ENCODE measurements at regions not wholly inside any gene's neighbourhood (a gene's known extent, or its start where the extent isn't known, plus 50 kb on each side); places are given as distances from the start of the nearest gene placed in this dataset.
"Not testable (repeated sequence)": the region's sequence is repeated elsewhere in the genome, so short reads cannot be mapped to it uniquely, and the experiment has no call there.

DNA sequence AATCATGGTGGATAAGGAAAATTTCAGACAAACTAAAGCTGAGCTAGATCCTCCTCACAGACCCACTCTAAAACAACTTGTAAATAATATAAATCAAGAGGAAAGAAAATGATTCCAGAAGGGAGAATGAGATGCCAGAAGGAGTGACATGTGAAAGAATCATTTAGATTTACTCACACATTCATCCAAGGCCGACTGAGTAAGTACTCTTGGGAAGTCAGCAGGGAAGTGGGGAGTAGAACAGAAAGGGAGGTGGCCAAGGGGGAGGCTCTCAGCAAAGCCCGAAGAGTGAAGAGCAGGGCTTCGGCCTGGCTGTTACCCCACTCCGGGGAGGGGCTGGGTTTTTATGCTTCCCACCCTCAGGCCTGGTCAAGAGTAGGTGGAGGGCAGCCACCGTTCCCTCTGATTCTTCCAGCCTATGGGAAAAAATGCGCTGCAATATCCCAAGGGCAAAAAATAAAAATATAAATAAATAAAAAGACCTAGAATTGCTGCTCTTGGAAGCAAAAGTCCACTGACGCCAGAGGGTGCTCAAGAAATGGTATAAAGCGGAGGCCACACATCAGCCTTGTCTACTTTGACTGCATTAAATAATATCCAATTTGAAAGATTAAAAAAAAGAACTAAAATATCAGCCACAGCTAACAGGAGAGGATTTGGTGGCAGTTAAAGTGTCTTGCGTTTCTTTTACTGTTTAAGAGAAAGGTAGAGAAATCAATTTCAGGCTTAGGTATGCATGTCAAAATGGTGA, 110.2 kb upstream of the COL5A1 start:
- DNase-seq: no peak

DNA sequence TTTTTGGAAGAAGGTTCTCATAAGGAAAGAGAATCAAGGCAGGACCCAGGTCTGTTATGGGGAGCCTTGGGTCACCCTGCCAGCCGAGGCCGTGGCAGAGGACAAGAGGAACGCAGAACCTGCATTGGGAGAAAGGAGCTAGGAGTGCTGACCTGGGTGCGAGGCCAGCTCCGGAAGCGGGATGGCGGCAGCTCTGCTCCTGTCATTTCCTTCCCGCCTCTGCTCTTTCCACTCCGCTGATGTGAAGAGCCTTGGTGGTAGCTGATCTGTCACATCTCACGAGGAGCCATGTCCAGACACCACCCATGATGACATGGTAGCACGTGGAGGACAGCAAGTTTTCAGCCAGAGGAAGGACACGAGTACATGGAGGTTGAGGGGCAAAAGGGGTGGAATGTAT, 109.5 kb upstream of the COL5A1 start:
- DNase-seq: no peak

- not testable (repeated sequence) for DNase-seq
Measured at GRCh38 chr9:134532661-134533060, 108.9 kb upstream of the COL5A1 start.

GRCh38 chr9:134533850-134534588, 107.6 kb upstream of the COL5A1 start:
- no peak for DNase-seq

DNA sequence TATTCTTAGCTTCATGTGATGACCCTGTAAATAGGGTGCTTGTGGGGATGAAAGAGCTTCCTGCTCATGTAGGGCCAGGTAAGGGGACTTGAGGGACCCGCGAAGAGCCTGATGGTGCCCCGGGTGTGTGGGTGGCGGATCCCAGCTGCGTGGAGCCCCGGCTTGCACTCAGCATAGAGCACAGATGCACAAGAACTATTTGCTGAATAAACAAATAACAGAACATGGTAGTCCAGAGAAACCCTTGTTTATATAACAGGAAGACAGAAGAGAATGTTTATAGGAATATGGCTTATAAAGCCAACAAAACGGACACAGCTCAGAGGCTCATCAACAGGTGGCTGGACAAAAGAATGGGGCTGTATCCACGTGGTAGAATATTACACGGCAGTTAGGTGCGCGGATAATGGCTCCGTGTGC, 106.9 kb upstream of the COL5A1 start:
- no peak for DNase-seq

DNA sequence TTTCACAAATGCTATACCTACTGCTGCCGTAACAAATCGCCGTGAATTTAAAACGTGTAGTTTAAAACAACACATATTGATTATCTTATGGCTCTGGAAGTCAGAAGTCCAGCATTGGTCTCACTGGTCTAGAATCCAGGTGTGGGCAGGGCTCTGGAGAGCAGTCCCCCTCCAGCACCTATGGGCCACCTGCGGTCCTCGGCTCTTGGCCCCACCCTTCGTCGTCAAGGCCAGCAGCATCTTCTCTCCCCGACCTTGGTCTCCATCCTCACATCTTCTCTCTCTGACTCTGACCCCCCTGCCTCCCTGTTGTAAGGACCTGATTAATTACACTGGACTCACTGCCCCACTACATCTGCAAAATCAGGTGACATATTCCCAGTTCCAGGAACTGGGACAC, 106.4 kb upstream of the COL5A1 start:
- DNase-seq: no peak

DNA sequence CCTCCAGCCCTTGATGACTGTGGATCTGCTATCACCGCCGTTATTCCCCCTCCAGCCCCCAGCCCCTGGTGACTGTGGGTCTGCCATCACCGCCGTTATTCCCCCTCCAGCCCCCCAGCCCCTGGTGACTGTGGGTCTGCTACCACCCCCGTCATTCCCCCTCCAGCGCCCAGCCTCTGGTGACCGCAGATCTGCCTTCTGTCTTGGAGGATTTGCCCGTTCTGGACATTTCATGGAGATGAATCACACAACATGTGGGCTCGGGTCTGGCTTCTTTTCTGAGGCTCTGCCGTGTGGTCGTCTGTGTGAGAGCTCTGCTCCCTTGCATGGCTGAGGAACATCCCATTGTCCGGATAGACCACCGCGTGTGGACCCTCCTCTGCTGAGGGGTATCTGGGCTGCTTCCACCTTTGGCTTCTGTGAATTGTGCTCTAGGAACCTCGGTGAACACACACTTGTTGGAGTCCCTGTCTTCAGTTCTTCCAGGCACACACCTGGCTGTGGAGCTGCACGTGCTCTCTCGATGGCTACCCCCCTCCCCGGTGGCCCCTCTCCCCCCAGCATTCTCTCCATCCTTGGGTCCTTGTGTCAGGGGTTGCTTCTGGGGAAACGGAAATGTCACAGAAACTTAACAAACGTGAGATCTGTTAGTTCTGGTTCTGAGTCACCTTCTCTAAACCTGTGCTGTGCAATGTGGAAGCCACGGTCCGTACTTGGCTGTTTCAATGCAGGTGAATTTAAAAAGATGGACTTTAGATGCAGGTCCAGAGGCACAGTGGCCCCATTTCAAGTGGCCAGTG, 105.3 kb upstream of the COL5A1 start:
- DNase-seq: peak; percentile 5

GRCh38 chr9:134536931-134537330, 104.7 kb upstream of the COL5A1 start:
- no peak for DNase-seq

DNA sequence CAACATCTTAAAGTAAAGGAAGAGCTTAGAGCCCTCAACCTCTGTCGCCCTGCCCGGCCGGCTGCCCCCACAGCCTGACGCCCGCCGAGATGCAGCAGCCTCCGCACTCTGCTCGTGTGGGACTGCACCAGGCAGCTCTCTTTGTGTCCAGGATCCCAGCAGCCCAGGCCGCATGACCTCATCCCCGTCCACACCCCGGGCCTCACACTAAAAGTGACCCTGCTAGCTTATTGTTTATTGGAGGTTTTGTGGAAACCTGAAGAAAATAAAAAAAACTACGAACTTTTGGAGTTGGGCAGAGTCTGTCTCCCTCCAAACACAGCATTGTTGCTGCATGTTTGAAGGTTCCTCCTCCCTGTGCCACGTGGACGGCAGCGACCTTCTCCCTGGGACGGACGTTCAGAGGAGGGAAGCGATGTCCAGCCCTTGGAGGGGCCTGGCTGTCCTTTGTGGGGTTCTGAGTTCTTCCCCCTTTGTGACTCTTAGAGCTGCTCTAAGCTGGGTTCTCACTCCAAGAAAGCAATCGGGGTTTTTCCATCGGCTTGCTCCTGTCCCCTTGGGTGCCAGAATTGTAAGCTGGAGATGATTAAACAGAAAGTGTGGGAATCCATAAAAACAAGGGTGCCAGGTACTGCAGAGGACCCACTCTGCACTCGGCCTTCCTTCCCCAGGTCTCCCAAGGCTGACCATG, 103.5 kb upstream of the COL5A1 start:
- no peak for DNase-seq

DNA sequence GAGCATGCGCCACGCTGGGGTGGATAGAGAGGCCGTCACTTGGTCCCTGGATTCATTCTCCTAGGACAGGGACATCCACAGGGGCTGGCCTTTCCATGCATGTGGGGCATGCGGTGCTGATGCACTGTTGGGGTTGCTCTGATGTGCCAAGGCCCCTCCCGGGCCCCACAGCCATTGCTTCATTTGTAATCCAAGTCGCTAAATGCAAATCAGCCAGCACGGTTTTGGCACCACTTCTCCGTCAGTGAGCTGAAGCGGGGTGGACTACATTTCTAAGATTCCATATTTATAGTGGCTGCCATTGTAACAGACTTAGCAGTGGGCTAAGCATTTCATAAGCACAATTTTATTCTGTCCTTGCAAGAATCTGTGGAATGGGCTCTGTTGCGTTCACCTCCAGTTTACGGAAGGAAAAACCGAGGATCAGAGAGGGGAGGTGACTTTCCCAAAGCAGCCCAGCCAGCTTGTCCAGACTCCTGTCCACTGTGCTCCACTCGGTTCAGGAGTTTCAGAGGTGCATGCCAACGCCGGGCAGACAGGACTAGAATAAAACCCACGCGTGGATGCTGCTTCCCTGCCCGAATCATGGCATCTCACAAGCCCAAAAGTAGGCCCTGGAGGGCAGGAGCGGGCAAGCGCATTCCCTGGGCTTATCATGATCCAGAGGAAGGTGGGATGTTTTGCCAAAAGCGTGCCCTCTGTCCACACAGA, 102.6 kb upstream of the COL5A1 start:
- no peak for DNase-seq

GRCh38 chr9:134539586-134540194, 101.9 kb upstream of the COL5A1 start:
- DNase-seq: no peak

DNA sequence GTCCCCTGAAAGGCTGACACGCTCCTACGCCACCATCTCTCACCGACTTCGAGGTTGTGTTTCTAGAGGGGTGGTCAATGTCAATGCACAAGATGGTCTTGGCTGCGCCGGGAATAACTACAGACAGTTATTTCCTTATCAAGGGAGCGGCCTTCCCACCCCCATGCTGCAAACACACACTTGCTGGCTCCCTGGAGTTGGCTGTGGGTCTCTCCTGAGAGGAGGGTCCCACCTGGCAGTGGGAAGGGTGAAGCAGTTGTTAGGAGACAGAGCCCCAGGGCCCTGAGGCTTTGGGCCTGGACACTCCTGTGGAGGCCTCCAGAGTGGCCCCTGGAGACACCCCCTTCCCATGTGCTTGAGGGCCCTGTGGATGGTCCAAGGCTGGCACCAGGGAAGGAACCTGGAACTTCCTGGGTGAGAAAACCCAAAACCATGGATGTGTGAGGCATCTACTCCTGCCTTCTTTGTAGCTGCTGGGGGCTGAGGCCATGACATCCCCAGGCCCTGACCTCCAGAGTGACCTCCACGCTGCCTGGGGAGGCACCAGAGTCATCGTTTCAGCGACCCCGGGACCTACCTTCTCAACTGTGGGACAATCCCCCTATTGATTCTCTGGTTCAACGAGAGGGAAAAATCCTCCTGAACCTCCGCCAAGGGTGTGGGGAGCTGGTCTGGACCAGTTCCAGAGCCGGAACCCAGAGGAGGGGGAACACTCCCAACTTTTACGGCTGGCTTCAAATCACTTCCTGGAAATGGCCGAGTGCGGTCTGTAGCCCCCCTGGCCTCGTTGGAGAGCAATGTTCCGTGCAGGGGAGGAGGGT, 101.1 kb upstream of the COL5A1 start:
- DNase-seq: no peak

DNA sequence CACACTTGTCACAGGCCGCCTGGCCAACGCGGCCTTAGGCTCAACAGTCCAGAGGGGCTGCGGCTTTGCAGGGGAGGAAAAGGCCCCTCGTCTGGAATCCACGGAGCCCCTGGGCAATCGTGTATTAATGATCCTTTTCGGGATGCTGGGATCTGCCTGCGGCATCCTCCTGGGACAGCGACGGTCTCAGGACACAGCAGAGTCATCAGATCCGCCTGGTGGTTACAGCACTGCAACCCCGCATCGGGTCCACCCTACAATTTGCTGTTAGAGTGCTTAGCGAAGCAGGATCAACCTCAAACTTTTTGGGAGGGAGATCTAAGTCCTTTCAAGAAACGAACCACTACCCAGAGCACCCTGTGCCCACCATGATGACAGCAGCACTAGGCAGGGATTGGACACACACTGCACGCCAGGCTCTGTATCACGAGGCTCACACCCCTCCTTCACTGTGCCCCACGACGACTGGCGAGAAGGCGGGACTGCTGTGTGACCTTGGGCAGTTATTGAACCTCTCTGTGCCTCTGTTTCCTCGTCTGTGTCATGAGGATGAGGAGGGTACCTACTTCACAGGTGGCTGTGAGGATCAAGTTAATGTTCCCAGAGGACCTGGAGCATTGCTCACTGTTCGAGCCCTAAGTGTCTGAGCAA, 100.4 kb upstream of the COL5A1 start:
- DNase-seq: no peak

DNA sequence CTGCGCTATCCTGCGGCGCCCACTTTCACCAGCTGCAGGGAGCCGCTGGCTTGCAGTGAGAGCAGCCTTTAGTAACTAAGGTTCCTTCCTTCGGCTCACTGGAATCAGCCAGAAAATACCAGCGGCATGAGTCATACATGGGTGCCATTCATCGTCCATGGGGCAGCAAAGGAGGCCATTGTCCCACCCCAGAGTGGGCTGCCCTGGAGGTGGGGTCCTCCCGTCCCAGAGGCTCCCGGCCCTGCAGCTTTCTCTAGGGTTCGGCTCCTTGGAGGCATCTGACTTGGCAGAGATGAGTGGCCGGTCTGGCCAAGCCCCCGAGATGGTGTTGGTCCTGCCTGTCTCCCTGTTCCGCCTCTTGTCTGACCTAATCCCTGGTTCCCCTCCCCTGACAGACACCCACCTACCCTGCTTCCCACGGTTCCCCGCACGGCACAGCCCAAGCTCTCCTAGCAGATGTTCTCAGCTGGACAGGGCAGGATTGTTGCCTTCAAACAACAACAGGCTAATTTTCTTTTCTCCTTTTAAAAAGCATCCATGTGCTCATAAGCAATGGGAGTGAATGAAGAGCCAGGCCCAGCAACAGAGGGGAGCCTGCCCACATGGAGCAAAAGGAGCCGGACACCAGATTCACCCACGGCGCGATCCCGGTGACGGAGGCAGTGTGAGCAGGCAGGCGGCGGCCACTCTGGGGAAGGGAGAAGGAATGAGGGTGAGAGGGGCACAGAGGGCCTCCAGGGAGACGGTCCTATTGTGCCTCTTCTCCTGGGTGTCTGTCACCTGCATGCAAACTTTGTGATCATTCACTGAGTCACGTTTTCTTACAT, 97.0 kb upstream of the COL5A1 start:
- peak; percentile 14 for DNase-seq

- no peak for DNase-seq
Measured at GRCh38 chr9:134545215-134545542, 96.4 kb upstream of the COL5A1 start.

DNA sequence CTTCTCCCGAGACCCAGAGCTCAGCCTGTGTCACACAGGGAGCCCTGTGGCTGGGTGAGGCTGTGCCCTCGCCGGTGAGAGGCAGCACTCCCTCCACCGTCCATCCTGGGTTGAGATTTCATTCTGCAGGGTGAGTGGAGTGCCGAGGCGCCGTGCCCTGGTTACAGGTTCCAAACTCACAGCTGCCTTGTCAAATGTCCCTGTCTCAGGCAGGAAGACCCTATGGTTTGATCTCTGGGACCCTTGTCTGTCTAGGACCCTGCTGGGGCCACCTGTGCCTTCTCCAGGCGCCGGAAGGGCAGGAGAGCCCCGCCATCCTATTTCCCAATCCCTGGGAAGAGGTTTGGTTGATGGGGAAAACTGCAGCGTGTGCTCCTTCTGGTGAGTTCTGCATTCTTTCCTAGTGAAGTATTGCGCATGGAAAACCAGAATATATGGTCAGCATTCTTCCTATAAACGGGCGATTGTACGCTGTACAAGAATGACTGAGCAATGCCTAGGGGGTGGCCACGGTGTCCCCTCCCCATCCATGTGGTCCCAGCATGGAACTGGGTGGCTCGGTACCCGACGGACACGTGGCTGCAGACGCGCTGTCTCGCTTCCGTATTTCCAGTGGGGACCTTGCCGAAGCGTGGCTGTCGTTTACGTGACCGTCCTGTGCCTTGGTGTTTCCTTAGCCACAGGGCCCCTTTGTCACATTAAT, 95.9 kb upstream of the COL5A1 start:
- DNase-seq: no peak

DNA sequence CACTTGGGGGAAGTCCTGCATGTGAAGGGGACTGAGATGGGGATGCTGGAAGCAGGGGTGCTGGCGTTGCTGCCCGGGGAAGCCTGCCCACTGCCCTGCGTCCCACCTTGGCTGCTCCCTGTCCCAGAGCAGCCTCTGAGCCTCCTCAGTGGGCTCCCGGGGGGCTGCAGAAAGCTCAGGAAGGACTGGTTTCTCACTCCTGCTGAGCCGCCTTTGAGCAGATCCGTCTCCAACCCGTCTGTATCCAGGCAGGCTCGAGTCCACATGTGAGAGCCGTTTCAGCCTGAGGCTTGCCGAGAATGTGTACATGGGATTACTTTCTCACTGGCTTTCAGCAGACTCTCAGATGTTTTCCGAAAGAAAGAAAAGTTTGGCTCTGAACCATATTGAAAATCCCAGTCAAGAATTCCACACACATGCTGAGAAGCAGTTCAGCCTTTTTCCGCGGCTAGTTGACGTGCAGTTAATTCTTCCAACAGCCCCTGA, 95.3 kb upstream of the COL5A1 start:
- no peak for DNase-seq

- DNase-seq: no peak
Measured at GRCh38 chr9:134546746-134547145, 94.9 kb upstream of the COL5A1 start.

Measured in T1000 (cell line).